Eye (tissue), 1 donor: ENCODE measurements at regions not wholly inside any gene's neighbourhood (a gene's known extent, or its start where the extent isn't known, plus 50 kb on each side); places are given as distances from the start of the nearest gene placed in this dataset.
"Not testable (repeated sequence)": the region's sequence is repeated elsewhere in the genome, so short reads cannot be mapped to it uniquely, and the experiment has no call there.

ENCODE experiments used
- DNase-seq: peaks from one replicate; pipeline ENCODE4 v3.0.0-alpha.2; 2015

GRCh38 chr17:77530591-77530990 is 389.8 kb downstream of the SEC14L1 start:
- no peak for DNase-seq

- DNase-seq, result no peak
Observed at GRCh38 chr17:77531002-77531401, 390.2 kb downstream of the SEC14L1 start.

GRCh38 chr17:77531641-77532040 is 390.9 kb downstream of the SEC14L1 start:
- DNase-seq, result no peak

GRCh38 chr17:77533697-77534096 is 392.9 kb downstream of the SEC14L1 start:
- DNase-seq, result not testable (repeated sequence)

GRCh38 chr17:77534137-77534536 is 393.4 kb downstream of the SEC14L1 start:
- DNase-seq, result no peak

GRCh38 chr17:77535435-77535834 is 394.7 kb downstream of the SEC14L1 start:
- no peak for DNase-seq

- DNase-seq, result no peak
Observed at GRCh38 chr17:77535892-77536291, 395.1 kb downstream of the SEC14L1 start.

GRCh38 chr17:77537566-77537965 is 396.8 kb downstream of the SEC14L1 start:
- no peak for DNase-seq

GRCh38 chr17:77540531-77540930 is 399.8 kb downstream of the SEC14L1 start:
- DNase-seq, result peak; percentile 34

- DNase-seq, result peak; percentile 41
Observed at GRCh38 chr17:77540975-77541374, 400.2 kb downstream of the SEC14L1 start.

- peak; percentile 41 for DNase-seq
Observed at GRCh38 chr17:77542011-77542410, 401.2 kb downstream of the SEC14L1 start.

- peak; percentile 96 for DNase-seq
Observed at GRCh38 chr17:77542551-77543490, 402.1 kb downstream of the SEC14L1 start.

- DNase-seq, result peak; percentile 36
Observed at GRCh38 chr17:77543801-77544200, 403.0 kb downstream of the SEC14L1 start.

GRCh38 chr17:77544347-77545110 is 403.8 kb downstream of the SEC14L1 start:
- no peak for DNase-seq

GRCh38 chr17:77546772-77547241 is 406.0 kb downstream of the SEC14L1 start:
- DNase-seq, result peak; percentile 82

- DNase-seq, result no peak
Observed at GRCh38 chr17:77548967-77549366, 408.2 kb downstream of the SEC14L1 start.

GRCh38 chr17:77549726-77550366 is 408.7 kb upstream of the TNRC6C start:
- DNase-seq, result peak; percentile 75

GRCh38 chr17:77553459-77554066 is 404.9 kb upstream of the TNRC6C start:
- DNase-seq, result no peak

GRCh38 chr17:77555121-77555591 is 403.3 kb upstream of the TNRC6C start:
- DNase-seq, result no peak

- peak; percentile 92 for DNase-seq
Observed at GRCh38 chr17:77555741-77556291, 402.7 kb upstream of the TNRC6C start.

GRCh38 chr17:77556383-77557061 is 402.0 kb upstream of the TNRC6C start:
- no peak for DNase-seq
